Lower leg skin (tissue), 4 donors: ENCODE measurements at regions not wholly inside any gene's neighbourhood (a gene's known extent, or its start where the extent isn't known, plus 50 kb on each side); places are given as distances from the start of the nearest gene placed in this dataset.
"Not testable (repeated sequence)": the region's sequence is repeated elsewhere in the genome, so short reads cannot be mapped to it uniquely, and the experiment has no call there.

Source experiments
- DNase-seq, 2 donors: peaks; one replicate each; pipeline ENCODE4 v3.0.0-alpha.2; 2019; ENCODE audit warnings: low spot score in 2 of 2
- H3K4me3 ChIP-seq: fragments of 200-600 bp; sonication (generic); 2 replicates; pipeline ENCODE4 v1.5.1; 2017; ENCODE audit warnings: mild to moderate bottlenecking, low read depth; ENCODE audit not compliant: poor library complexity, severe bottlenecking
- POLR2A ChIP-seq, 2 donors: fragments of 450-650 bp; IDR thresholded peaks; one replicate each; pipeline ENCODE4 v1.6.1; 2016 to 2017; ENCODE audit warnings: antibody characterized with exemption in 2 of 2, mild to moderate bottlenecking in 1 of 2, moderate library complexity in 1 of 2
- WGBS, 2 donors: methylation state at CpG; one replicate each; pipeline ENCODE4 v1.1.5; 2018; 5-methylcytosine and 5-hydroxymethylcytosine counted together
- intact Hi-C: fragments of 100-400 bp; cut with DNase I; formaldehyde crosslinking; loops from one replicate; pipeline ENCODE4 v1.15.0; 2023; ENCODE audit warnings: low total_unique reads
- TF ChIP-seq, protein P1 (sequence below), 3 donors: fragments of 450-650 bp; IDR thresholded peaks; one replicate each; pipeline ENCODE4 v1.5.1; 2016; ENCODE audit warnings: antibody characterized with exemption in 3 of 3, mild to moderate bottlenecking in 3 of 3, moderate library complexity in 2 of 3

- intact Hi-C loops: no loop called here
- no peak for DNase-seq
- TF ChIP-seq, protein P1, sequence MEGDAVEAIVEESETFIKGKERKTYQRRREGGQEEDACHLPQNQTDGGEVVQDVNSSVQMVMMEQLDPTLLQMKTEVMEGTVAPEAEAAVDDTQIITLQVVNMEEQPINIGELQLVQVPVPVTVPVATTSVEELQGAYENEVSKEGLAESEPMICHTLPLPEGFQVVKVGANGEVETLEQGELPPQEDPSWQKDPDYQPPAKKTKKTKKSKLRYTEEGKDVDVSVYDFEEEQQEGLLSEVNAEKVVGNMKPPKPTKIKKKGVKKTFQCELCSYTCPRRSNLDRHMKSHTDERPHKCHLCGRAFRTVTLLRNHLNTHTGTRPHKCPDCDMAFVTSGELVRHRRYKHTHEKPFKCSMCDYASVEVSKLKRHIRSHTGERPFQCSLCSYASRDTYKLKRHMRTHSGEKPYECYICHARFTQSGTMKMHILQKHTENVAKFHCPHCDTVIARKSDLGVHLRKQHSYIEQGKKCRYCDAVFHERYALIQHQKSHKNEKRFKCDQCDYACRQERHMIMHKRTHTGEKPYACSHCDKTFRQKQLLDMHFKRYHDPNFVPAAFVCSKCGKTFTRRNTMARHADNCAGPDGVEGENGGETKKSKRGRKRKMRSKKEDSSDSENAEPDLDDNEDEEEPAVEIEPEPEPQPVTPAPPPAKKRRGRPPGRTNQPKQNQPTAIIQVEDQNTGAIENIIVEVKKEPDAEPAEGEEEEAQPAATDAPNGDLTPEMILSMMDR (IDR thresholded peaks at IDR 0.05): no peak
- TF ChIP-seq POLR2A (IDR thresholded peaks at IDR 0.05): no peak
- WGBS, 2 donors: 46 to 98% methylated on average over 2 of the region's 2 CpGs
- H3K4me3 ChIP-seq: no peak overlapping the region
Measured at GRCh38 chr1:201730611-201731010, 98.3 kb upstream of the IPO9 start.

GRCh38 chr1:201731142-201731541 lies 97.8 kb upstream of the IPO9 start:
- DNase-seq: no peak
- intact Hi-C loops: no loop called here
- H3K4me3 ChIP-seq: no peak overlapping the region
- 81 to 82% methylated on average over 11 of the region's 11 CpGs for WGBS, 2 donors
- TF ChIP-seq, protein P1 (IDR thresholded peaks at IDR 0.05): no peak
- TF ChIP-seq POLR2A (IDR thresholded peaks at IDR 0.05): no peak

- DNase-seq: no peak
- TF ChIP-seq, protein P1 (IDR thresholded peaks at IDR 0.05): no peak
- no peak for TF ChIP-seq POLR2A (IDR thresholded peaks at IDR 0.05)
- intact Hi-C loops: no loop called here
- 73 to 92% methylated on average over 1 of the region's 1 CpG for WGBS, 2 donors
- H3K4me3 ChIP-seq: no peak overlapping the region
Measured at GRCh38 chr1:201731592-201731991, 97.4 kb upstream of the IPO9 start.

DNA sequence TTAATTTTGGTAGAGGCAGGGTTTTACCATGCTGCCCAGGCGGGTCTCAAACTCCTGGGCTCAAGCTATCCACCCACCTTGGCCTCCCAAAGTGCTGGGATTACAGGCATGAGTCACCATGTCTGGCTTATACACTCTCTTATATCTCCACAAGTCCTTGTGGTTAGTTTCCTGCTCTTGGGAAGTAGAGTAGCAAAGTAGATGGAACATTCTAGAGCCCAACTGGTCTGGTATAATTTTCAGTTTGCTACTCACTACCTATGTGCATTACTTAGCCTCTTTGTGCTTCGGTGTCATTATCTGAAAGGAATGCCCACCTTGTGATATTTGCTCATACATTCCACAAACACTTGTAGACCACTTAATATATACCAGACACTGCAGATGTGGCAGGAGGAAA lies 96.6 kb upstream of the IPO9 start:
- H3K4me3 ChIP-seq: no peak overlapping the region
- no peak for TF ChIP-seq POLR2A (IDR thresholded peaks at IDR 0.05)
- TF ChIP-seq, protein P1 (IDR thresholded peaks at IDR 0.05): no peak
- WGBS, 2 donors: 90 to 91% methylated on average over 2 of the region's 2 CpGs
- intact Hi-C loops: no loop called here
- DNase-seq: no peak

- DNase-seq, intact Hi-C loops, H3K4me3 ChIP-seq: not testable (repeated sequence)
- 89 to 96% methylated on average over 4 of the region's 4 CpGs for WGBS, 2 donors
Measured at GRCh38 chr1:201734221-201734620, 94.7 kb upstream of the IPO9 start.

DNA sequence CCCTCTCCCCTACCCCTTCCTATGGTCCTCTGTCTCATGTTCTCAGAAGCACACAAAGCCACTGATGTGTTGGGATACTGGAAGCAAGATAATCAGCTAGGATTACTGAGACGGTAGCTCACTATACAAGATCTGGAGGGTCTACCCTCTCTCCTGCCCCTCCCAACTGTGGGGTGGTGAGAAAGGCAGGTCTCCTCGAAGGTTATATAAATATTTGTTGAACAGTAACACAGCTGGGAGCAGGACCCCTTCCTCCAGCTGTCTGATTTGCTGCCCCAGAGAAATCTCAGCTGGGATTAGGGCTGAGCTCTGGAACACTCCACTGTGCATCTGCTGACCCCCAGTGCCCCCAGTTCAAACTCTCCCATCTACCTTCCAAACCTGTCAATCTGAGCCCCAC lies 94.2 kb upstream of the IPO9 start:
- DNase-seq: no peak
- intact Hi-C loops: no loop called here
- no peak for TF ChIP-seq POLR2A (IDR thresholded peaks at IDR 0.05)
- TF ChIP-seq, protein P1 (IDR thresholded peaks at IDR 0.05): no peak
- H3K4me3 ChIP-seq: no peak overlapping the region
- 84 to 88% methylated on average over 2 of the region's 2 CpGs for WGBS, 2 donors
